DND-41 (cell line): ENCODE measurements at regions not wholly inside any gene's neighbourhood (a gene's known extent, or its start where the extent isn't known, plus 50 kb on each side); places are given as distances from the start of the nearest gene placed in this dataset.

ENCODE experiments used
- CTCF ChIP-seq: IDR thresholded peaks from 2 replicates; pipeline ENCODE4 v1.5.1; 2012; ENCODE audit warnings: borderline replicate concordance, low read length, moderate library complexity, mild to moderate bottlenecking; ENCODE audit not compliant: poor library complexity, severe bottlenecking; ENCODE audit errors: extremely low read depth
- EZH2 ChIP-seq: IDR thresholded peaks from 3 replicates; pipeline ENCODE4 v1.6.1; 2012; ENCODE audit warnings: borderline replicate concordance, low read depth, mild to moderate bottlenecking, moderate library complexity, low read length, inconsistent platforms; ENCODE audit not compliant: severe bottlenecking

DNA sequence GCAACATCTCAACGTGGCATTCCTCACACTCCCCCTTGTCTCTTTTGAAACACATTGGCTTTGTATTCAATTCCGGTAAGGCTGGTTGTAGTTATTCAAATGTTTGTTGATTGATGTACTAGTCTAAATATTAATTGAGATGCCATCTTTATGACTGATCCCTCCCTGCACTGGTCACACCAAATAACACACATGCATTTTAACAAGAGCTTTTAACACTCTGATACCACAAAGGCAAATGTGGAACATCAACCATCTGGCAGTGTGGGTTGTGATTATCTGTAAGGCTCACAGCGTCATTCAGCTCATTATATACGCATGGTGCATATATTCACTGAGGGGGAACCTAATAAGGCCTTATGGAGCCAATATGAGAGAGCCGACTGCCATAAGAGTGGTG, 305.0 kb downstream of the TENT4A start:
- no peak for TF ChIP-seq CTCF
- TF ChIP-seq EZH2, result no peak
